WERI-Rb-1 (cell line): ENCODE measurements at regions not wholly inside any gene's neighbourhood (a gene's known extent, or its start where the extent isn't known, plus 50 kb on each side); places are given as distances from the start of the nearest gene placed in this dataset.

Experiments
- DNase-seq: peaks from one replicate; pipeline ENCODE4 v3.0.0-alpha.2; 2020
- H3K27ac ChIP-seq: fragments of 250-450 bp; sonication (Bioruptor Pico); 2 replicates; pipeline ENCODE4 v1.5.1; 2020; ENCODE audit warnings: mild to moderate bottlenecking, moderate library complexity
- H3K27me3 ChIP-seq: fragments of 250-450 bp; sonication (Bioruptor Pico); 2 replicates; pipeline ENCODE4 v1.5.1; 2021; ENCODE audit warnings: mild to moderate bottlenecking, low read depth, moderate library complexity; ENCODE audit not compliant: insufficient read depth, severe bottlenecking
- H3K36me3 ChIP-seq: fragments of 250-450 bp; sonication (Bioruptor Pico); 2 replicates; pipeline ENCODE4 v1.5.1; 2020; ENCODE audit warnings: mild to moderate bottlenecking, moderate library complexity
- H3K4me3 ChIP-seq: 2 replicates; pipeline ENCODE4 v1.5.1; 2011; ENCODE audit warnings: low read depth, mild to moderate bottlenecking, control low read depth, low read length
- H3K9me3 ChIP-seq: fragments of 250-450 bp; sonication (Bioruptor Pico); 2 replicates; pipeline ENCODE4 v1.5.1; 2021; ENCODE audit warnings: mild to moderate bottlenecking, moderate library complexity; ENCODE audit not compliant: severe bottlenecking
- TF ChIP-seq, protein P1 (sequence below): IDR thresholded peaks from 2 replicates; pipeline ENCODE4 v1.5.1; 2011; ENCODE audit warnings: low read depth, mild to moderate bottlenecking, control low read depth, inconsistent platforms, low read length

DNA sequence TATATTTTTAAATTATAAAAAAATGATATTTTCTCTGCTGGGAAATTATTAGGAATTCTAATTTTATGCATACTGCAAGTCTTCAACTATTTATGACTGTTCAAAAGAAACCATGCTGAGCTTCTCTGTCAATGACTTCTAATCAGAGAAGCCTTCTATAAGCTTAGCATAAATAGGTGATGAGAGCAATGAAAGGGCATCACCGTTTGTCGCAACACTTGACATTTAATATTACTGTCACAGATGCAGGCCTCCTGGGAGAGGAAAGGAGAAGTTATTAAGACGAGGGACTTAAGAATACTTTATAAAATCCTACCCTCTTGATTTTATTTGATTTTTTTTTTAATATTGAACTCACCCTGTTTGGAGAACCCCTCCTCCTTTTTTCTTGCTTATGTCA, 69.8 kb downstream of the CAPZA3 start:
- Histone ChIP-seq H3K27me3 (no peaks in the 10 kb centered on the region), H3K36me3 (no peaks in the 10 kb centered on the region), H3K4me3 (no peak overlapping the region), H3K9me3 (no peaks in the 10 kb centered on the region), H3K27ac (no peak overlapping the region)
- no peak for DNase-seq
- TF ChIP-seq, protein P1, sequence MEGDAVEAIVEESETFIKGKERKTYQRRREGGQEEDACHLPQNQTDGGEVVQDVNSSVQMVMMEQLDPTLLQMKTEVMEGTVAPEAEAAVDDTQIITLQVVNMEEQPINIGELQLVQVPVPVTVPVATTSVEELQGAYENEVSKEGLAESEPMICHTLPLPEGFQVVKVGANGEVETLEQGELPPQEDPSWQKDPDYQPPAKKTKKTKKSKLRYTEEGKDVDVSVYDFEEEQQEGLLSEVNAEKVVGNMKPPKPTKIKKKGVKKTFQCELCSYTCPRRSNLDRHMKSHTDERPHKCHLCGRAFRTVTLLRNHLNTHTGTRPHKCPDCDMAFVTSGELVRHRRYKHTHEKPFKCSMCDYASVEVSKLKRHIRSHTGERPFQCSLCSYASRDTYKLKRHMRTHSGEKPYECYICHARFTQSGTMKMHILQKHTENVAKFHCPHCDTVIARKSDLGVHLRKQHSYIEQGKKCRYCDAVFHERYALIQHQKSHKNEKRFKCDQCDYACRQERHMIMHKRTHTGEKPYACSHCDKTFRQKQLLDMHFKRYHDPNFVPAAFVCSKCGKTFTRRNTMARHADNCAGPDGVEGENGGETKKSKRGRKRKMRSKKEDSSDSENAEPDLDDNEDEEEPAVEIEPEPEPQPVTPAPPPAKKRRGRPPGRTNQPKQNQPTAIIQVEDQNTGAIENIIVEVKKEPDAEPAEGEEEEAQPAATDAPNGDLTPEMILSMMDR: no peak

DNA sequence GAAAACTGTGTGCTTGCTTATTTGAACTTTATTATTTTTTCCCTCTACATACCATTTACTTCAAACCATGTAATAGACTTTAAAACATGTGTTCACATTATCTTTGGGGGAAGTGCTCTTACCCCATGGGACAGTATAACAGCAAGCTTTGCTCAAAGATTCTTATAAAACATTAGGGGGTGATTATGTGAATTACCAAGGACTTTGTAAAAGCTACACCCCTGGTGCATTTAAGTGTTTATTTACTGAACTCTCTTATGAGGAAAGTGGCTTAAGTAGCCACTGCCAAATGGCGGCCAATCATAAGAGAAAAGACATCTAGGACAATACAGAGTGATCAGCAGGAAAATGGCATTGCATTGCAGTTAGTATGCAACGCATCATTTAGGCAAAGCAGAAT, 70.3 kb downstream of the CAPZA3 start:
- Histone ChIP-seq H3K4me3 (no peak overlapping the region), H3K36me3 (no peaks in the 10 kb centered on the region), H3K27me3 (no peaks in the 10 kb centered on the region), H3K9me3 (no peaks in the 10 kb centered on the region), H3K27ac (no peak overlapping the region)
- TF ChIP-seq, protein P1: no peak
- no peak for DNase-seq

DNA sequence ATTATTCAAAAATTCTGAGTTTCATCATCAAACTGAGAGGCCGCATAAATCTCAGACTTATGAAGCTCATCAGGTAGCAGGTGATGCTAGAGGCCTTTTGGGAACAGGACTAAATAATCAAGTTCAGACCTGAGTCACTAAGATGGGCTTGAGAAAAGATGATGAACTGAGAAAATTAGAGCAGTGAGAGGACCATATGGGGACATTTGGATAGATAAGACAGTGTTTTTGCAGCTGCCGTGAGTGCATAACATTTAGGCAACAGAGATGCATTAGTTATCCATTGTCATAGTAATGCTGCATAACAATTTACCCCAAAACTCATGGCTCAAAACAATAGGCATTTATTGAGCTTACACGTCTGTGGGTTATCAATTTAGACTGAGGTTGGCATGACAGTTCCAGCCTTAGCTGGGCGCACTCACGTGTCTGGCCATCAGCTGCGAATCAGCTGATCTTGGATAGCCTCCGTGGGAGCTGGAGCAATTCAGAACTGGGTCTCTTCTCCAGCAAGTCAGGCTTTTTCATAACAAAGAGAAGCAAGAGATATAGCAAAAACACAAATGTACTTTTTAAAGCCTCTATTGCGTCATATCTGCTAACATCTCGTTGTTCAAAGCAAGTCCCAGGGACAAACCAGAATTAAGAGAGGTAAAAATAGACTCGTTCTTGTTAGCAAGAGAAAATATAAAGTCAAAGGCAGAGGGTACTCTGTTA, 72.8 kb downstream of the CAPZA3 start:
- H3K9me3 ChIP-seq: no peaks in the 10 kb centered on the region
- no peaks in the 10 kb centered on the region for H3K27me3 ChIP-seq
- no peak for DNase-seq
- no peak overlapping the region for H3K27ac ChIP-seq
- TF ChIP-seq, protein P1: no peak
- no peak overlapping the region for H3K4me3 ChIP-seq
- no peaks in the 10 kb centered on the region for H3K36me3 ChIP-seq

DNA sequence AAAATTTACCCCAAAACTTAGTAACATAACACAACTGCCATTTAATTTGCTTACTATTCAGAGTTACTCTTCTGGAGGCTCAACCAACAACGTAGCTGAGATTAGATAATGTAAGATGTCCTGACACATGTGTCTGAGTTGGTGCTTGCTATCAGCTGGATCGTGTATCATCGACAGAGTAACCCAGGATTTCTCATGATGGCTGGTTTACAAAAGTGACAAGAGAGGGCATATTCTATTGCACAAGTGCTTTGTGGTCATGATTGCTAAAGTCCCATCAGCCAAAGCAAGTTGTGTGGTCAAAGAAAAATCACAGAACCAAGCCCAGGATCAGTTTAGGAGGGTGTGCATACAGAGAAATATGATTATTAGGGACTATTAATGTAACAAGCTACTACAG, 73.4 kb downstream of the CAPZA3 start:
- Histone ChIP-seq H3K36me3 (no peaks in the 10 kb centered on the region), H3K27ac (no peak overlapping the region), H3K27me3 (no peaks in the 10 kb centered on the region), H3K4me3 (no peak overlapping the region), H3K9me3 (no peaks in the 10 kb centered on the region)
- DNase-seq: no peak
- TF ChIP-seq, protein P1: no peak

DNA sequence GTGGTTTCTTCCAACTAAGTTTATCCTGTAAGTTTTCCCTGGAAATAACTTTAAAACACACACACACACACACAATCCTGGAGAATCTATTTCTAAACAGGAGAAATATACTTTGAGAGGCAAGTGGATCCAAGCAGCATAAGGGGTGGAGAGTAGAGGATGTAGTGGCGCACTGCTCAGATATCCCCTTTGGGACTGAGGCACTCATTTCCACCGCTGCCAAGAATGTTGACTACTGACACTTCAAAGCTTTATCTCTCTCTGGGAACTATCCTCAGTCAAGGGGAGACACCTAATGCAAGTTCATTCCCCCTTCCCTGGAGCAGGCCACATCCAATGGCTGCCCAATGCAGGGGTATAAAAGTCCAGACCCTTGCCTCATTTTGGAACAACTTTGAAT, 75.8 kb downstream of the CAPZA3 start:
- no peak for DNase-seq
- Histone ChIP-seq H3K4me3 (no peak overlapping the region), H3K27ac (no peak overlapping the region), H3K9me3 (no peaks in the 10 kb centered on the region), H3K36me3 (no peaks in the 10 kb centered on the region), H3K27me3 (no peaks in the 10 kb centered on the region)
- TF ChIP-seq, protein P1: no peak
